A549 (cell line): ENCODE measurements at regions not wholly inside any gene's neighbourhood (a gene's known extent, or its start where the extent isn't known, plus 50 kb on each side); places are given as distances from the start of the nearest gene placed in this dataset.

ENCODE experiments used
- ATAC-seq, 2 experiments: fragments of 200-7000 bp in 1 of 2; fragments of >200 bp in 1 of 2; cut with Nextera tagmentation in 1 of 2; cut with Tn5 transposase in 1 of 2; 3 replicates each; pipeline versions ENCODE4 v1.8.0 to v1.9.1; 2018 to 2020; ENCODE audit warnings: mild to moderate bottlenecking in 1 of 2, moderate library complexity in 1 of 2
- CTCF ChIA-PET: fragments of 300-600 bp; sonication (Branson Sonifier 250); formaldehyde crosslinking; extraction: SDS; loops from one replicate; lab custom pipeline; 2021; ENCODE audit warnings: antibody characterized with exemption, inconsistent platforms; lab: Yijun Ruan, JAX
- POLR2A ChIA-PET: fragments of 350-600 bp; formaldehyde crosslinking; extraction: SDS; loops from one replicate; lab custom pipeline; 2021; ENCODE audit warnings: antibody characterized with exemption, inconsistent platforms; lab: Yijun Ruan, JAX
- DNase-seq, 2 experiments: peaks; one replicate each; pipeline versions ENCODE4 v3.0.0 to v3.0.0-alpha.2; 2011 to 2016; ENCODE audit warnings: low read depth in 1 of 2, low spot score in 1 of 2
- FAIRE-seq: peaks from 2 replicates; lab custom pipeline; 2011; peaks lifted over from hg19 to GRCh38; lab: Jason Lieb, UNC
- H3K27ac ChIP-seq, 2 experiments: fragments of >200 bp; sonication (Bioruptor Twin); formaldehyde crosslinking; 3 replicates each; pipeline ENCODE4 v1.5.1; 2016 to 2017
- H3K4me1 ChIP-seq: fragments of >200 bp; sonication (Bioruptor Twin); formaldehyde crosslinking; 3 replicates; pipeline ENCODE4 v1.6.1; 2016
- H3K4me2 ChIP-seq: fragments of >200 bp; sonication (Bioruptor Twin); formaldehyde crosslinking; 3 replicates; pipeline ENCODE4 v1.6.1; 2016
- H3K4me3 ChIP-seq: fragments of >200 bp; sonication (Bioruptor Twin); formaldehyde crosslinking; 3 replicates; pipeline ENCODE4 v1.5.1; 2016
- H3K9me3 ChIP-seq: fragments of >200 bp; sonication (Bioruptor Twin); formaldehyde crosslinking; 3 replicates; pipeline ENCODE4 v1.6.1; 2016
- BHLHE40 ChIP-seq: IDR thresholded peaks from 2 replicates; pipeline ENCODE4 v1.6.1; 2012; ENCODE audit warnings: low read depth, low read length, inconsistent platforms
- CBX8 ChIP-seq: fragments of 200-600 bp; sonication (generic); IDR thresholded peaks from 2 replicates; pipeline ENCODE4 v1.6.1; 2016
- CEBPB ChIP-seq, 2 experiments: fragments of >200 bp in 1 of 2; sonication (Bioruptor Twin) in 1 of 2; formaldehyde crosslinking in 1 of 2; IDR thresholded peaks; 2 replicates each; pipeline ENCODE4 v1.6.1; 2012 to 2016
- CHD2 ChIP-seq: fragments of 150-350 bp; IDR thresholded peaks from 2 replicates; pipeline ENCODE4 v1.6.1; 2014; ENCODE audit warnings: low read length; ENCODE audit not compliant: partially characterized antibody
- CHD4 ChIP-seq: fragments of 200-600 bp; sonication (generic); IDR thresholded peaks from 2 replicates; pipeline ENCODE4 v1.6.1; 2016; ENCODE audit warnings: antibody characterized with exemption, mild to moderate bottlenecking, borderline replicate concordance
- EHF ChIP-seq: fragments of 250-450 bp; sonication (Bioruptor Pico); IDR thresholded peaks from 2 replicates; pipeline ENCODE4 v1.5.0; 2020; ENCODE audit warnings: mild to moderate bottlenecking
- EHMT2 ChIP-seq: fragments of 200-600 bp; sonication (generic); IDR thresholded peaks from 2 replicates; pipeline ENCODE4 v1.6.1; 2016; ENCODE audit warnings: antibody characterized with exemption, low read depth, mild to moderate bottlenecking, moderate library complexity
- EP300 ChIP-seq, 2 experiments: fragments of >200 bp; sonication (Bioruptor Twin); formaldehyde crosslinking; IDR thresholded peaks; 2 replicates in 1 of 2; 3 replicates in 1 of 2; pipeline ENCODE4 v1.6.1; 2016 to 2017
- ESRRA ChIP-seq: fragments of 150-350 bp; IDR thresholded peaks from 2 replicates; pipeline ENCODE4 v1.6.1; 2014; ENCODE audit warnings: mild to moderate bottlenecking, low read length, borderline replicate concordance
- HEYL ChIP-seq: fragments of 250-450 bp; sonication (Bioruptor Pico); IDR thresholded peaks from 2 replicates; pipeline ENCODE4 v1.8.0; 2021; ENCODE audit warnings: mild to moderate bottlenecking, moderate library complexity
- HOXA7 ChIP-seq: fragments of 250-450 bp; sonication (Bioruptor Pico); IDR thresholded peaks from 2 replicates; pipeline ENCODE4 v1.5.0; 2020; ENCODE audit warnings: mild to moderate bottlenecking, moderate library complexity
- HOXB5 ChIP-seq: fragments of 250-450 bp; sonication (Bioruptor Pico); IDR thresholded peaks from 2 replicates; pipeline ENCODE4 v1.5.0; 2020; ENCODE audit warnings: mild to moderate bottlenecking, moderate library complexity
- JUN ChIP-seq, 2 experiments: fragments of >200 bp; sonication (Bioruptor Twin); formaldehyde crosslinking; IDR thresholded peaks; 2 replicates in 1 of 2; 3 replicates in 1 of 2; pipeline ENCODE4 v1.6.1; 2016 to 2017
- KDM5A ChIP-seq: fragments of 200-600 bp; sonication (generic); IDR thresholded peaks from 2 replicates; pipeline ENCODE4 v1.6.1; 2016; ENCODE audit warnings: antibody characterized with exemption, mild to moderate bottlenecking
- MYC ChIP-seq: IDR thresholded peaks from 2 replicates; pipeline ENCODE4 v1.6.1; 2012; ENCODE audit warnings: mild to moderate bottlenecking, inconsistent platforms, low read length, improper control_type of control experiment, borderline replicate concordance
- NFE2L2 ChIP-seq: fragments of 150-350 bp; conservative IDR thresholded peaks from 2 replicates; pipeline ENCODE4 v1.6.1; 2014; ENCODE audit warnings: low read length
- NPAS2 ChIP-seq: fragments of 250-450 bp; sonication (Bioruptor Pico); IDR thresholded peaks from 2 replicates; pipeline ENCODE4 v1.8.0; 2022; ENCODE audit warnings: mild to moderate bottlenecking, moderate library complexity, borderline replicate concordance
- POLR2AphosphoS2 ChIP-seq: conservative IDR thresholded peaks from 2 replicates; pipeline ENCODE4 v1.6.1; 2012; ENCODE audit warnings: low read length, improper control_type of control experiment, inconsistent platforms
- RAD21 ChIP-seq, 2 experiments: fragments of >200 bp in 1 of 2; sonication (Bioruptor Twin) in 1 of 2; formaldehyde crosslinking in 1 of 2; IDR thresholded peaks in 1 of 2; conservative IDR thresholded peaks in 1 of 2; 2 replicates in 1 of 2; 3 replicates in 1 of 2; pipeline ENCODE4 v1.6.1; 2012 to 2018; ENCODE audit warnings: inconsistent platforms in 1 of 2
- RCOR1 ChIP-seq: fragments of 150-350 bp; IDR thresholded peaks from 2 replicates; pipeline ENCODE4 v1.6.1; 2014; ENCODE audit warnings: antibody characterized with exemption, low read length, low read depth
- REST ChIP-seq: fragments of 200-600 bp; sonication (generic); IDR thresholded peaks from 2 replicates; pipeline ENCODE4 v1.6.1; 2016; ENCODE audit warnings: antibody characterized with exemption, mild to moderate bottlenecking, moderate library complexity
- RFX5 ChIP-seq: fragments of 450-650 bp; IDR thresholded peaks from 2 replicates; pipeline ENCODE4 v1.7.1; 2014; ENCODE audit warnings: antibody characterized with exemption, mild to moderate bottlenecking, moderate library complexity
- SREBF2 ChIP-seq: fragments of 450-650 bp; IDR thresholded peaks from 2 replicates; pipeline ENCODE4 v1.6.1; 2014; ENCODE audit warnings: mild to moderate bottlenecking, moderate library complexity
- TP53 ChIP-seq: fragments of 250-450 bp; sonication (Bioruptor Pico); IDR thresholded peaks from 2 replicates; pipeline ENCODE4 v1.5.0; 2021; ENCODE audit warnings: mild to moderate bottlenecking, moderate library complexity
- ZFP36 ChIP-seq: fragments of 450-650 bp; IDR thresholded peaks from 2 replicates; pipeline ENCODE4 v1.6.1; 2014; ENCODE audit warnings: borderline replicate concordance; ENCODE audit not compliant: partially characterized antibody
- WGBS: methylation state at CpG from one replicate; pipeline ENCODE4 v1.1.6; 2017; ENCODE audit errors: missing lambda C conversion rate; 5-methylcytosine and 5-hydroxymethylcytosine counted together
- TF ChIP-seq, protein P1 (sequence below): fragments of >200 bp; sonication (Bioruptor Twin); formaldehyde crosslinking; IDR thresholded peaks from 2 replicates; pipeline ENCODE4 v1.6.1; 2016
- TF ChIP-seq, protein P2 (sequence below): fragments of 450-650 bp; IDR thresholded peaks from 2 replicates; pipeline ENCODE4 v1.6.1; 2014; ENCODE audit warnings: antibody characterized with exemption

DNA sequence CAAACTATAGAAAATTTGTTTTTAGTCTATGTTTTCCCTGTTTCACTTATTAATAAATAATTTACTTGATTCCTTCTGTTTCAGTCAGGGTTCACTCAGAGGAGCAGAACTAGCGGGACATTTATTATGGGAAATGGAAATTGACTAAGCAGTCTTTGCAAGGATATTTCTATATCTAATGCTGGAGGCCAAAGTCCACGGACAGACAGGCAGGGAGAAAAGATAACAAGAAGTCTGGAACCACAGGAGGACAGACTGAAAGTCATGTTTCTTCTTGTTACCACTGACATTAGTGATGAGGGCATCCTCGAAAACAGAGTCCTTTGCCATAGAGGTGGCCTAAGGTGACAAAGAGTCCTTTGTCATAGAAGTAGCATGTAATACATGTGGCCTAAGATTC is 744.5 kb upstream of the TMPRSS15 start:
- Histone ChIP-seq H3K9me3 (no peaks in the 10 kb centered on the region), H3K4me2 (no peak overlapping the region), H3K4me1 (no peaks in the 10 kb centered on the region), H3K27ac (no peak overlapping the region), H3K4me3 (no peak overlapping the region)
- 8% methylated on average over 3 of the region's 3 CpGs for WGBS
- DNase-seq (no peak), ATAC-seq (no peak), FAIRE-seq (no peak)
- TF ChIP-seq TP53 (CRISPR knock-in tag) (no peak), ESRRA (no peak), HOXA7 (CRISPR knock-in tag) (no peak), POLR2AphosphoS2 (no peak), JUN (IDR thresholded peaks at IDR 0.05) (no peak), HEYL (CRISPR knock-in tag) (no peak), RFX5 (no peak), RAD21 (conservative IDR thresholded peaks at IDR 0.05 in 1 of 2, IDR thresholded peaks at IDR 0.05 in 1 of 2) (no peak), NPAS2 (CRISPR knock-in tag) (no peak), RCOR1 (no peak), CHD4 (no peak), HOXB5 (CRISPR knock-in tag) (no peak), REST (no peak), CBX8 (no peak)
- TF ChIP-seq, protein P1, sequence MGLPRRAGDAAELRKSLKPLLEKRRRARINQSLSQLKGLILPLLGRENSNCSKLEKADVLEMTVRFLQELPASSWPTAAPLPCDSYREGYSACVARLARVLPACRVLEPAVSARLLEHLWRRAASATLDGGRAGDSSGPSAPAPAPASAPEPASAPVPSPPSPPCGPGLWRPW, result no peak
- POLR2A ChIA-PET, result no interaction called here
- CTCF ChIA-PET, result no interaction called here

DNA sequence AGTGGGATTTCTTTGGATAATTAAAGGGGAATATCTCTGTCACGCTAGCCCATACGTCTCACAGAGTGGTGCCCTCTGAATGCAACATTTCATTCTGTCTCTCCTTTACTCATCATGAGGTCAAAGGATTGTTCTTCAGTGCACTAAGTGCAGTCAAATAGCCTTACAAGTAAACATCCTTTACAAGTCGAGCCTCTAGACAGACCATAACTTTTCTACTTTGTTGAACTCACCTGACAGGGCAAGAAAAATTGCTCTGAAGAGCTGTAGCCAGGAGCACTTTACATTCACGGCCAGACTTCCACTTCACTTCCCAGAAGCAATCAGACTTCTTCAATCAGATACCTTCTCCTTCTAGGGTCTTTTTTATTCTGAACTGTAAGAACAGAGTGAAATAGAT is 768.0 kb upstream of the TMPRSS15 start:
- FAIRE-seq, result no peak
- Histone ChIP-seq H3K9me3 (no peaks in the 10 kb centered on the region), H3K4me2 (no peak overlapping the region), H3K4me3 (no peak overlapping the region), H3K27ac (no peak overlapping the region), H3K4me1 (no peaks in the 10 kb centered on the region)
- TF ChIP-seq EP300 (IDR thresholded peaks at IDR 0.05) (no peak), KDM5A (no peak), MYC (no peak), SREBF2 (no peak), EHMT2 (no peak), CHD2 (no peak), BHLHE40 (no peak), NFE2L2 (no peak), CEBPB (IDR thresholded peaks at IDR 0.05) (no peak), RFX5 (no peak), EHF (no peak), CBX8 (no peak), ZFP36 (no peak)
- TF ChIP-seq, protein P1, result no peak
- TF ChIP-seq, protein P2, sequence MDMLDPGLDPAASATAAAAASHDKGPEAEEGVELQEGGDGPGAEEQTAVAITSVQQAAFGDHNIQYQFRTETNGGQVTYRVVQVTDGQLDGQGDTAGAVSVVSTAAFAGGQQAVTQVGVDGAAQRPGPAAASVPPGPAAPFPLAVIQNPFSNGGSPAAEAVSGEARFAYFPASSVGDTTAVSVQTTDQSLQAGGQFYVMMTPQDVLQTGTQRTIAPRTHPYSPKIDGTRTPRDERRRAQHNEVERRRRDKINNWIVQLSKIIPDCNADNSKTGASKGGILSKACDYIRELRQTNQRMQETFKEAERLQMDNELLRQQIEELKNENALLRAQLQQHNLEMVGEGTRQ, result no peak
- DNase-seq, result no peak
- CTCF ChIA-PET, result no interaction called here
- WGBS, result 6% methylated on average over 4 of the region's 4 CpGs
- POLR2A ChIA-PET, result no interaction called here
- ATAC-seq, result no peak
